Fibroblast of lung (primary cell): ENCODE measurements at regions not wholly inside any gene's neighbourhood (a gene's known extent, or its start where the extent isn't known, plus 50 kb on each side); places are given as distances from the start of the nearest gene placed in this dataset.

Experiments
- EZH2 ChIP-seq: IDR thresholded peaks from 2 replicates; pipeline ENCODE4 v1.5.1; 2012; ENCODE audit warnings: low read length, control low read depth, mild to moderate bottlenecking; ENCODE audit errors: missing control alignments
- TF ChIP-seq, protein P1 (sequence below), 2 donors: IDR thresholded peaks in 1 of 2; conservative IDR thresholded peaks in 1 of 2; 1 replicate in 1 of 2; 2 replicates in 1 of 2; pipeline ENCODE4 v1.5.1; 2011 to 2012; ENCODE audit warnings: low read length in 2 of 2, control low read depth in 1 of 2, inconsistent platforms in 1 of 2, low read depth in 1 of 2, mild to moderate bottlenecking in 1 of 2

DNA sequence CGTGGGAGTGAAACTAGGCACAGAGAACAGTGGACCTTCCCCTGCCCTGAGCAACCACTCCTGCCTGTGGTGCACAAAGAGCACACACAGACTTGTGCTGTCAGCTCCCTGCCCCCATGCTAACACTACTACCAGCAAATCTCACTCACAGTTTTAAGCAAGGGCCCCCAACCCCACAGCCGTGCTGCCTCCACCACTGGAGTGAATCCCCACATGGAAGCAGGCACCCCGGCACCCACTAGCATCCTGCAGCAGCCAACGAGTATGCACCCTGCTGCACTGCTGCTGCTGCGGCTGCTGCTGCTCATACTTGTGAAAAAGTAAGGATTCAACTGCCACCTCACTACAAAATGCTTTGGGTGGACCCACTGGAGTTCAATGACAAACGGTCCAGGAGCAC lies 435.5 kb downstream of the SLCO4C1 start:
- TF ChIP-seq, protein P1, sequence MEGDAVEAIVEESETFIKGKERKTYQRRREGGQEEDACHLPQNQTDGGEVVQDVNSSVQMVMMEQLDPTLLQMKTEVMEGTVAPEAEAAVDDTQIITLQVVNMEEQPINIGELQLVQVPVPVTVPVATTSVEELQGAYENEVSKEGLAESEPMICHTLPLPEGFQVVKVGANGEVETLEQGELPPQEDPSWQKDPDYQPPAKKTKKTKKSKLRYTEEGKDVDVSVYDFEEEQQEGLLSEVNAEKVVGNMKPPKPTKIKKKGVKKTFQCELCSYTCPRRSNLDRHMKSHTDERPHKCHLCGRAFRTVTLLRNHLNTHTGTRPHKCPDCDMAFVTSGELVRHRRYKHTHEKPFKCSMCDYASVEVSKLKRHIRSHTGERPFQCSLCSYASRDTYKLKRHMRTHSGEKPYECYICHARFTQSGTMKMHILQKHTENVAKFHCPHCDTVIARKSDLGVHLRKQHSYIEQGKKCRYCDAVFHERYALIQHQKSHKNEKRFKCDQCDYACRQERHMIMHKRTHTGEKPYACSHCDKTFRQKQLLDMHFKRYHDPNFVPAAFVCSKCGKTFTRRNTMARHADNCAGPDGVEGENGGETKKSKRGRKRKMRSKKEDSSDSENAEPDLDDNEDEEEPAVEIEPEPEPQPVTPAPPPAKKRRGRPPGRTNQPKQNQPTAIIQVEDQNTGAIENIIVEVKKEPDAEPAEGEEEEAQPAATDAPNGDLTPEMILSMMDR (conservative IDR thresholded peaks at IDR 0.05 in 1 of 2, IDR thresholded peaks at IDR 0.05 in 1 of 2; ENCODE audit: low read depth in 1 of 2, low read length in 2 of 2): no peak
- TF ChIP-seq EZH2: no peak
